GM21723 (cell line): ENCODE measurements at regions not wholly inside any gene's neighbourhood (a gene's known extent, or its start where the extent isn't known, plus 50 kb on each side); places are given as distances from the start of the nearest gene placed in this dataset.
A peak's percentile ranks its signal among the peaks of the same experiment; 100 is the strongest.
"Not testable (repeated sequence)": the region's sequence is repeated elsewhere in the genome, so short reads cannot be mapped to it uniquely, and the experiment has no call there.

Source experiments
- ATAC-seq: cut with Tn5 transposase; IDR thresholded peaks from one replicate; pipeline ENCODE4 v1.9.1; 2021; ENCODE audit warnings: mild to moderate bottlenecking, moderate library complexity; ENCODE audit not compliant: unreplicated experiment

- not testable (repeated sequence) for ATAC-seq
Observed at GRCh38 chrX:115840729-115841409, 279.9 kb downstream of the PLS3 start.

- not testable (repeated sequence) for ATAC-seq
Observed at GRCh38 chrX:115850986-115851385, 290.0 kb downstream of the PLS3 start.

DNA sequence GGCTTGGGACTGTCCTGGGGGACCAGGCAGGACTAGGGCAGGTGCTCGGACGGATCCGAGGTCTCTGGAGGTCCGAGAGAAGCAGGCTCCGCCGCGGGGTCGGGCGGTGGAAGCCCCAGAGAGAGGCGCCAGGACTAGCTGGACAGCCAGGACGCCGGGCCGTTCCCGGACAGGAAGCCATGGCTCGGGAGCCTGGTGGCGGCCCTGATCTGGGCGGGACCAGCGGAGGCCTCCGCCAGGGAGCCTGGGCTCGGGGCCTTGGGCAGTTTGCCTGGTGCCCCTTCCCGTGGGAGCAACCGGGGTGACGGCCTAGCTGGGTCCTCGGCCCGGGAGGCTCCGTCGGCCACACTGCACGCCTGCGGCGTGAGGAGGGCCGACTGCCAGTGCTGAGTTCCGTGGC lies 292.3 kb downstream of the PLS3 start:
- not testable (repeated sequence) for ATAC-seq

- ATAC-seq, result not testable (repeated sequence)
Observed at GRCh38 chrX:115881170-115881569, 289.4 kb upstream of the AGTR2 start.

- not testable (repeated sequence) for ATAC-seq
Observed at GRCh38 chrX:115884121-115884520, 286.4 kb upstream of the AGTR2 start.

DNA sequence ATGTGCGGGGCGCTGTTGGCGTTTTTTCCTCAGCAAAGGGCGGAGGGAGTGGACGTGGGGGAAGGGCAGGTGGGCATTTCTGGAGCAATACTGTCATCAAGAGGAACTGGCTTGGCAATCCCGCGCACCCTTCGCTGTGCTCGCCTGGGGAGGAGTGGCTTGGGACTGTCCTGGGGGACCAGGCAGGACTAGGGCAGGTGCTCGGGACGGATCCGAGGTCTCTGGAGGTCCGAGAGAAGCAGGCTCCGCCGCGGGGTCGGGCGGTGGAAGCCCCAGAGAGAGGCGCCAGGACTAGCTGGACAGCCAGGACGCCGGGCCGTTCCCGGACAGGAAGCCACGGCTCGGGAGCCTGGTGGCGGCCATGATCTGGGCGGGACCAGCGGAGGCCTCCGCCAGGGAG lies 282.5 kb upstream of the AGTR2 start:
- ATAC-seq, result not testable (repeated sequence)

- ATAC-seq, result not testable (repeated sequence)
Observed at GRCh38 chrX:115888519-115888918, 282.0 kb upstream of the AGTR2 start.

GRCh38 chrX:115889121-115889890 lies 281.2 kb upstream of the AGTR2 start:
- no peak for ATAC-seq

DNA sequence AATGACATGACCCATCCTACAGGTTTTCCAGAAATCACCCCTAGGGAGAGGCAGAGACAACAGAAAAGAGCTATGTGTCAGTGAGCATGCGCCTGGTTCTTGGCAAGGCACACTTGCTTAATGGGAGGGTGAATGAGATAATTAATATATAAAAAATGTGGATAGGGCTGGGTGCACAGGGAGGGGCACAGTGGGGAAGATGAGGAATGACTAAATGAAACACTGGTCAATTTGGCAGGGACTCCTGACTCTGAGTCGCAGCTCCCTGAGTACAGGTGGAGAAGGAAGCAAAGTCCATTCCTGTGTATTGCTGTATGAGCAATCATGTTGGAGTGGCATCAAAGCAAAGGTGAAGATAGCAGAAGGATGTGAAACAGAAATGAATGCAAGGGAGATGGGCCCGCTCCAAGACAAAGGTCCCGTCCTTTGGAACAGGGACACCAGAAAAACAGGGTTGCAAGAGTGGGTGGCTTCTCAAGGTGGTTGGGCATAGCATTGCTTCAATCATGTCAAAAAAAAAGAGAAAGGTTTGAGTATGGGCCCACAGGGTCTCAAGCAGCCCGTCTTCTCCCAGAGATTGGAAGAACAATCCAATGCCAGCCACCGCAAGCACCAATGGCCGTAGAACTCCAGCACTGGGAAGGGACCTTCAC lies 278.4 kb upstream of the AGTR2 start:
- ATAC-seq, result no peak

DNA sequence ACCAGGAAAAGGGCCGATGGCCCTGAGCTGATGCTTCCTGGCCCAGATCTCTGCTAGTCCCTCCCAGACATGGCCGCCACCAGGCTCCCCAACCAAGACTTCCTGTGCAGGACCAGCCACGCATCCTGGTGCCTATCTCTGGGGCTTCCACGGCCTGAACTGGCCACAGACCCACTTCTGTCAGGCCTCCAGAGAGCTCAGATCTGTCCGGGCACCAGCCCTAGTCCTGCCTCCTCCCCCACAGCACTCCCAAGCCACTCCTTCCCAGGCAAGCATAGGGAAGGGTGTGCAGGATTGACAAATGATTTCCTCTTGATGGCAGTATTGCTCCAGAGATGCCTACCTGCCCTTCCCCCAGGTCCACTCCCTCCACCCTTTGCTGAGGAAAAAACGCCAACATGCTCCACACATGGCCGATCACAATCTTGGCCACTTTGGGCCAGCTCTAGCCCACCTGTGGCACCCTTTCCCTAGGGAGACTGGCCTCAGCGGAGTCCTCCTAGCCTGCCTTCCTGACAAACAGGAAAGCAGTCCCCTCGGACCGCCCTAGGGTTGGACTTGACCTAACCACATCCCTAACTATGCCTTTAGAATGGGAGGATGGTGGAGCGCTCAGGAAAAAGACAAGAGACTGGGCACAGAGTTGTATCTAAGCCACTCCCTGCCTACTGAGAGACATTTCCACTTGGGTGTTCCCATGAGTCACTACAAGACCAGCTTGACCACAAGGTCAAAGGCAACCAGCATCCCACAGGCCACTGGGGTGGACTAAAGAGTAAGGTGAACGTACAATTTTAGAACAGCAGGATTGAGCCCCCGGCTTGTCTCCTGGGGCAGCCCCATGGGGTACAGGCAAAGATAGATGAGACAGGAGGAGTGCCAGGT lies 277.5 kb upstream of the AGTR2 start:
- ATAC-seq, result peak; percentile 69

GRCh38 chrX:115894087-115894486 lies 276.5 kb upstream of the AGTR2 start:
- ATAC-seq, result peak; percentile 41

DNA sequence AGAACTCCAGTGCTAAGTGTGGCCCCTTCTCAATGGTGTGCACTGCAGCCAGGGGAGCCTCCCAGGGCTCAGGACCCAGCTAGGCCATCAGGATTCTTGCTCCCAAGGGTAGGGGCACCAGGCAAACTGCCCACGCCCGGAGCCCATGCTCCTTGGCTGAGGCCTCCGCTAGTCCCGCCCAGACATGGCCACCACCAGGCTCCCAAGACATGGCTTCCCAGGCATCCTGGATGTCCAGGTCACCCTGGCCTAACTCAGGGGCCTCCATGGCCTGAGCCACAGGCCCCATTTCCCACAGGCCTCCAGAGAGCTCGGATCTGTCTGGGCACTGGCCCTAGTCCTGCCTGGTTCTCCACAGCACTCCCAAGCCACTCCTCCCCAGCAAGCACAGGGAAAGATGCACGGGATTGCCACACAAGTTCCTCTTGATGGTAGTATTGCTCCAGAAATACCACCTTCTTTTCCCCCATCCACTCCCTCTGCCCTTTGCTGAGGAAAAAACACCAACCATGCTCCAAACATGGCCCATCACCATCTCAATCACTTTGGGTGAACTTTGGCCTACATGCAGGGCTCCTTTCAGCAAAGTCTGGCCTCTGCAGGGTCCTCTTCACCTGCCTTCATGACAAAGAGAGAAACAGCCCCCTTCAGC lies 274.7 kb upstream of the AGTR2 start:
- no peak for ATAC-seq

GRCh38 chrX:115896362-115896761 lies 274.2 kb upstream of the AGTR2 start:
- no peak for ATAC-seq

- ATAC-seq, result no peak
Observed at GRCh38 chrX:115897956-115898355, 272.6 kb upstream of the AGTR2 start.

GRCh38 chrX:115898382-115899001 lies 272.1 kb upstream of the AGTR2 start:
- ATAC-seq, result peak; percentile 62

DNA sequence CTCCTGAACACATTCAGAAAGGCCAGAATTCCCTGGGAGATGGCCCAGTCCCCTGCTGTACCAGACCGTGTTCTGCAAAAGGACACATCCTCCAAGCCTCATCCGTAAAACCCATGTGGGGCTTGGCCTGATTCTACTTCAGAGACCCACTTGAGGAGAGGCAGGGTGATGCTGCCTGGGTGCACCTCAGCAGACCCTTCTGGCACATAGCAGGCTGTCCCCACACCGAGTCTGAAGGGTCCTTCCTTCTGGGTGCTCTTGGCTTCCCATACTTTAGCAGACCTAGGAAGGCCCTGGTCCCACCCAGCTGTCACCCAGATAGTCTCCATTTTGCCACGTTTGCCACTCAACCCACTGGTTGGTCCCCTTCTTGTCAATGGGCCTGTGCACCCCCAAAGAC lies 270.1 kb upstream of the AGTR2 start:
- ATAC-seq, result no peak

DNA sequence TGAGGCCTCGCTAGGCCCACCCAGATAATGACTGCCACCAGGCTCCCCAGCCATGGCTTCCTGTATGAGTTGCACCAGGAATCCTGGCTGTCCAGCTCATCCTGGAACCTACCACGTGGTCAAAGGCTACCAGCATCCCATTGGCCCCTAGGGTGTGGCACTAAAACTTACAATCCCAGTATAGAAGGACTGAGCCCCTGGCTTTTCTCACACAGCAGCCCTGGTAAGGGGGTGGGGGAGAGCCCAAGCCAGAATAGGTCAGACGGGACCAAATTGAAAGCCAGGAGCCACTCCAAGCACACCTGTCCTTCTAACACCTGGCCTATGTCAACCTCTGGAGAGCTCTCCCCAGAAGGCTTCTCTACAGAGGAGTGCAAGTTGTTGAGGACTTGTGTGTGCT lies 269.3 kb upstream of the AGTR2 start:
- ATAC-seq, result no peak

- no peak for ATAC-seq
Observed at GRCh38 chrX:115902995-115903394, 267.5 kb upstream of the AGTR2 start.

DNA sequence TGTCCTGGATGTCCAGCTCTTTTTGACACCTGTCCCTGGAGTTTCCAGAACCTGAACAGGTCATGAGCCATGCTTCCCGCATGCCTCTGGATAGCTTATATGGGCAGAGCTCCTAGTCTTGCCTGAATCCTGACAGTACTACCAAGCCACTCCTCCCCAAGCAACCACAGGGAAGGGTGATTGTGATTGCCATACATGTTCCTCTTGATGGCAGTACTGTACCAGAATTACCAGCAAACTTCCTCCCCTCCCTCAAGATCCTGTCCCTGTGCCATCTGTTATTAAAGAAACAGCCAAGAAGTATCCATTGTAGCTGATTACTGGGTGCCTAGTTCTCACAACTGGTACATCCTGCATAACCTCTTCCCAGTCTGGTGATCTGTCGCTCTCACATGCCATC lies 264.3 kb upstream of the AGTR2 start:
- no peak for ATAC-seq

GRCh38 chrX:115906881-115907280 lies 263.7 kb upstream of the AGTR2 start:
- no peak for ATAC-seq
